Chondrocyte (in vitro differentiated cells): ENCODE measurements at regions not wholly inside any gene's neighbourhood (a gene's known extent, or its start where the extent isn't known, plus 50 kb on each side); places are given as distances from the start of the nearest gene placed in this dataset.
"Not testable (repeated sequence)": the region's sequence is repeated elsewhere in the genome, so short reads cannot be mapped to it uniquely, and the experiment has no call there.

Experiments used
- DNase-seq: peaks from one replicate; pipeline ENCODE4 v3.0.0; 2021; ENCODE audit warnings: mixed read lengths, low spot score
- H3K27ac Mint-ChIP-seq: one replicate; pipeline ENCODE4 v1.8.0; 2021; ENCODE audit warnings: mild to moderate bottlenecking, moderate library complexity, mixed read lengths; ENCODE audit not compliant: unreplicated experiment
- H3K27me3 Mint-ChIP-seq: 2 replicates; pipeline ENCODE4 v1.8.0; 2021; ENCODE audit warnings: low read depth, mixed read lengths
- H3K36me3 Mint-ChIP-seq: 2 replicates; pipeline ENCODE4 v1.8.0; 2021; ENCODE audit warnings: low read depth, mixed read lengths
- H3K4me1 Mint-ChIP-seq: 2 replicates; pipeline ENCODE4 v1.8.0; 2021; ENCODE audit warnings: low read depth, mild to moderate bottlenecking, mixed read lengths
- H3K4me3 Mint-ChIP-seq: one replicate; pipeline ENCODE4 v1.8.0; 2021; ENCODE audit warnings: mild to moderate bottlenecking, moderate library complexity, mixed read lengths; ENCODE audit not compliant: unreplicated experiment
- H3K9me3 Mint-ChIP-seq: 2 replicates; pipeline ENCODE4 v1.8.0; 2021; ENCODE audit warnings: low read depth, mixed read lengths
- CTCF ChIP-seq: fragments of 200-600 bp; sonication (generic); IDR thresholded peaks from 2 replicates; pipeline ENCODE4 v1.5.0; 2021; ENCODE audit warnings: antibody characterized with exemption, mild to moderate bottlenecking, moderate library complexity

- DNase-seq, result no peak
- Mint-ChIP-seq H3K27ac (peak overlapping the region; percentile 37), H3K9me3 (no peaks in the 10 kb centered on the region), H3K36me3 (no peaks in the 10 kb centered on the region), H3K4me3 (no peak overlapping the region), H3K4me1 (no peaks in the 10 kb centered on the region), H3K27me3 (no peaks in the 10 kb centered on the region)
- no peak for TF ChIP-seq CTCF
Measured at GRCh38 chr2:150062416-150062815, 425.1 kb downstream of the RND3 start.

DNA sequence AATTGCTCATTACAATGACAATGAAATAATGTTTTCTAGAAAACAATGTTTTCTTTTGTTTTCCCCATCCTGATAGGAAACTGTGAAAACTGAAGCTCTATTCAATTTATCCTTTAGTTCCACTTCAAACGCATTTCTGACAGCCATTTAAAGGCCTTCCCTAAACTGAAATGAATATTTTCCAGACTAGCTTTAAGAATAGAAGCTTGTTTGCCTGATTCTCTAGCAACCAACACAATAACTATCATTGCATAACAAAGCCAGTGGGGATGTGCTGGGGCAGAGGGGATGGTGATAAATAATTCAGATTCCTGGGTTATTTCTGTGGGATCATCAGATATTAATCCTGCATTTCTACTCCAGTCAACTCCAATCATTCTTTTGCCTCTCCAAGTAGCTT is 427.1 kb downstream of the RND3 start:
- no peak overlapping the region for H3K27ac Mint-ChIP-seq
- TF ChIP-seq CTCF, result no peak

DNA sequence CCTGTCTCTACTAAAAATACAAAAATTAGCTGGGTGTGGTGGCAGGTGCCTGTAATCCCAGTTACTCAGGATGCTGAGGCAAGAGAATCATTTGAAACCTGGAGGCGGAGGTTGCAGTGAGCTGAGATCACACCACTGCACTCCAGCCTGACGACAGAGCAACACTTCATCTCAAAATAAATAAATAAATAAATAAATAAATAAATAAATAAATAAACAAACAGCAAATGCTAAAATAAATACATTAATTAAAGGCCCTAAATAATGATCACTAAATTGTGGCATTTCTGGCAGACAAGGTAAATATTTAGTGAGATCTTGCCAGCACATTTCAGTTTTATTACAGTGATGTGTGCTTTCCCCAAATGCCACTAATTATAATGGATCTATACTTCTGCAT is 427.8 kb downstream of the RND3 start:
- not testable (repeated sequence) for DNase-seq, H3K4me1 Mint-ChIP-seq, H3K4me3 Mint-ChIP-seq, H3K9me3 Mint-ChIP-seq, H3K27me3 Mint-ChIP-seq, H3K36me3 Mint-ChIP-seq, H3K27ac Mint-ChIP-seq

More for the DNA sequence above, 427.1 kb downstream of the RND3 start:
- H3K27me3 Mint-ChIP-seq, result no peaks in the 10 kb centered on the region
- no peaks in the 10 kb centered on the region for H3K4me1 Mint-ChIP-seq
- no peaks in the 10 kb centered on the region for H3K9me3 Mint-ChIP-seq
- H3K4me3 Mint-ChIP-seq, result no peak overlapping the region
- no peak for DNase-seq
- no peaks in the 10 kb centered on the region for H3K36me3 Mint-ChIP-seq

GRCh38 chr2:150052457-150052856 is 435.0 kb downstream of the RND3 start:
- TF ChIP-seq CTCF, result no peak
- H3K36me3 Mint-ChIP-seq, result no peaks in the 10 kb centered on the region
- H3K4me1 Mint-ChIP-seq, result peaks cover 3% of the 10 kb centered on the region
- no peak overlapping the region for H3K27ac Mint-ChIP-seq
- no peaks in the 10 kb centered on the region for H3K9me3 Mint-ChIP-seq
- H3K4me3 Mint-ChIP-seq, result no peak overlapping the region
- H3K27me3 Mint-ChIP-seq, result no peaks in the 10 kb centered on the region
- DNase-seq, result no peak

DNA sequence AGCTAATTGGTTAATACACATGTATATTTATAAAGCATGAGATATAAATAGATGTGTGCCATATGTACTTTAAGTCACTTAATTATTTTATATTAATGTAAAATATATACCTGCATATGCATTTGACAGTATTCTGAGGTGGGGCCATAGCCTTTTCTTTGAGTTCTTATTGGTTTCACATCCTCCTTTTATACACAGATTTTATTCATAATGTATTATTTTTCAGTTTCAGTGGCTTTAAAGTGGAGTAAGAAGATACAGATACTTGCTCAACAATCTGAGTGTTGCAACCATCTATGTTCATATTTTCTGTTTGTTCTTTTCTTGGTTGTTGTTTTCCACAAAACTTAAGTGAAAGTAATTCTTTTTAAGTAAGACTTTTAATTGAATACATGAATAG is 436.5 kb downstream of the RND3 start:
- Mint-ChIP-seq H3K36me3 (no peaks in the 10 kb centered on the region), H3K27me3 (no peaks in the 10 kb centered on the region), H3K4me3 (no peak overlapping the region), H3K4me1 (peaks cover 14% of the 10 kb centered on the region), H3K27ac (no peak overlapping the region), H3K9me3 (no peaks in the 10 kb centered on the region)
- no peak for DNase-seq
- TF ChIP-seq CTCF, result no peak

DNA sequence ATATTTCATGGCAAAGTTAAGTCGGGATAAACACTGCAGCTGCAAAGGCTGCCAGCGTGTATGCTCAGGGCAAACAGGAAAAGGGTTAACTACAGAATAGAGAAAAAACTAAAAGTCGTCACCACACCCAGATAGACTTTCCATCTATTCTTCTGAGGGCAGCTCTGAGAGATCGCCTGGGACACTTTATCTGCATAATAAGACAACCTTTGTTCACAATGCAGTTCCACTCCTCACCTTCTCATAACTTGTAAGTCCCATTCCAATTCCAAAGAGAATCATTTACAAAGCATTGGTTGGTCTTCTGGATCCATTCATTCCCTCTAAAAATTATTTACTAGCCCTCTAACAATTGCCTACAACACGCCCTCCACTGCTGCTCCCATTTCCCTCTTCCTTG is 437.4 kb downstream of the RND3 start:
- H3K36me3 Mint-ChIP-seq, result no peaks in the 10 kb centered on the region
- no peaks in the 10 kb centered on the region for H3K27me3 Mint-ChIP-seq
- no peak overlapping the region for H3K4me3 Mint-ChIP-seq
- TF ChIP-seq CTCF, result no peak
- no peaks in the 10 kb centered on the region for H3K9me3 Mint-ChIP-seq
- no peak overlapping the region for H3K27ac Mint-ChIP-seq
- DNase-seq, result no peak
- peaks cover 20% of the 10 kb centered on the region for H3K4me1 Mint-ChIP-seq
